Thyroid gland (tissue), 4 donors: ENCODE measurements at regions not wholly inside any gene's neighbourhood (a gene's known extent, or its start where the extent isn't known, plus 50 kb on each side); places are given as distances from the start of the nearest gene placed in this dataset.

Source experiments
- POLR2A ChIP-seq, 2 donors: fragments of 450-650 bp; IDR thresholded peaks; one replicate each; pipeline ENCODE4 v1.6.1; 2017; ENCODE audit warnings: antibody characterized with exemption in 2 of 2, mild to moderate bottlenecking in 2 of 2, moderate library complexity in 1 of 2
- TF ChIP-seq, protein P1 (sequence below), 6 experiments: fragments of 200-600 bp in 3 of 6; fragments of 450-650 bp in 3 of 6; sonication (generic) in 3 of 6; IDR thresholded peaks; one replicate each; pipeline ENCODE4 v1.5.1; 2016 to 2019; ENCODE audit warnings: antibody characterized with exemption in 6 of 6, mild to moderate bottlenecking in 2 of 6, inconsistent platforms in 1 of 6, moderate library complexity in 1 of 6

DNA sequence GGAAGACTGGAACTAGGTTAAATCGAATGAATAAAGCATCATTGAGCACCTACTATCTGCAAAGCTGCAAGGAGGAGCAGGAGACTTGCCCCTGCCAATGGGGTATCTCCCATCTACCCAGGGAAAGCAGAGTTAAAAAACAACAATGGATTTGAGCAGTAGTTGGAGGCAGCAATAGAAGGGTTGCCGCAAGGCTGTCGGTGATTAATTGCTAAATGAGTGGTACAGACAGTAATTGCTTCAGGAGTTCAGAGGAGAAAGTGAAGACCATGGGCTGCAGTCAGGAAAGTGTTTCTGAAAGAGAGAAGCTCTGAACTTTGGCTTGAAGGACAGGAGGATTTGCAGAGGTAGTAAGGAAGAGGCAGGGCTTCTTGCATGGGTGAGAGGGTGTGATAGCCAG lies 152.9 kb downstream of the ACTL8 start:
- TF ChIP-seq, protein P1, sequence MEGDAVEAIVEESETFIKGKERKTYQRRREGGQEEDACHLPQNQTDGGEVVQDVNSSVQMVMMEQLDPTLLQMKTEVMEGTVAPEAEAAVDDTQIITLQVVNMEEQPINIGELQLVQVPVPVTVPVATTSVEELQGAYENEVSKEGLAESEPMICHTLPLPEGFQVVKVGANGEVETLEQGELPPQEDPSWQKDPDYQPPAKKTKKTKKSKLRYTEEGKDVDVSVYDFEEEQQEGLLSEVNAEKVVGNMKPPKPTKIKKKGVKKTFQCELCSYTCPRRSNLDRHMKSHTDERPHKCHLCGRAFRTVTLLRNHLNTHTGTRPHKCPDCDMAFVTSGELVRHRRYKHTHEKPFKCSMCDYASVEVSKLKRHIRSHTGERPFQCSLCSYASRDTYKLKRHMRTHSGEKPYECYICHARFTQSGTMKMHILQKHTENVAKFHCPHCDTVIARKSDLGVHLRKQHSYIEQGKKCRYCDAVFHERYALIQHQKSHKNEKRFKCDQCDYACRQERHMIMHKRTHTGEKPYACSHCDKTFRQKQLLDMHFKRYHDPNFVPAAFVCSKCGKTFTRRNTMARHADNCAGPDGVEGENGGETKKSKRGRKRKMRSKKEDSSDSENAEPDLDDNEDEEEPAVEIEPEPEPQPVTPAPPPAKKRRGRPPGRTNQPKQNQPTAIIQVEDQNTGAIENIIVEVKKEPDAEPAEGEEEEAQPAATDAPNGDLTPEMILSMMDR (IDR thresholded peaks at IDR 0.05): no peak
- TF ChIP-seq POLR2A (IDR thresholded peaks at IDR 0.05): no peak
